ENCODE measurements at regions not wholly inside any gene's neighbourhood (a gene's known extent, or its start where the extent isn't known, plus 50 kb on each side); places are given as distances from the start of the nearest gene placed in this dataset.
A peak's percentile ranks its signal among the peaks of the same experiment; 100 is the strongest.

DNA sequence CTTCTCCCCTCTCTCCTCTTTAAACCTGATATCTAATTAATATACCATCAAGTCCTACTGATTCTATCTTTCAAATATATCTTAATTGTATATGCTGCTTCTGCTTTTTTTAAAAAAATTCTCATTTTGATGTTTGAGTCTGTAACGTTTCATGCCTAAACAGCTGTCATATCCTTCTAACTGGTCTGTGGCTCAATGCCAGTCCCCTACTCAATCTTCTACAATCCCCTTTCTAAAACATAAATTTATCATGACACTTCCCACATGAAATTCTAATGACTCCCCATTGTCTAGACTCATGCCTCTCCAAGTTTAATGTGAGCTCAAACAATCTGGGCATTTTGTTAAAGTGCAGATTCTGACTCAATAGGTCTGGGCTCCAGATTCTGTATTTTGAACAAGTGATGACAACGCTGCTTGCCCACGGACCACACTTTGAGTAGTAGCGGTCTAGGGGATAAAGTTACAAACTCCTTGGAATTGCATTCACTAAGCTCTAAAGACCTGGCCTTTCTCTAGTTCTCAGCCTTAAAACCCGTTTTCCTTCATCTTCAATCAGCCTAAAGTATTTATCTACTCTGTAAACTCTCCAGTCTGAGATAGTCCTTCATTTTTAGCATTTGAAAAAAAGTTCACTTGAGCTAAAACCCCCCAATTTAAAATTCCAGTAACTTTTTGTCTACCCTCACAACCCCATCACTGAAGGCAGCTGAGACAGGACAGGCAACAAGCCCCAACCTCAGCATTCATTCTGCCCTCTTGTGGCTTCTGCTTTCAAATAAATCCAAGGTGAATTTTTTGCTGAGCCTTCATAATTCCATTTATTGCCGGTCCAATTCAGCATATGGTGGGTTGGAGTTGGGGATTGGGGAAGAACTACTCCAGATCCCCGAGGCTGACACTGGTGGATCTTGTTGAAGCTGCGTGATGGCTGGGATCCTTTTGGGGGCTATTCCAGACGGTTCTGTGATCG lies 88.1 kb upstream of the THRB start:
- TF ChIP-seq, protein P1, sequence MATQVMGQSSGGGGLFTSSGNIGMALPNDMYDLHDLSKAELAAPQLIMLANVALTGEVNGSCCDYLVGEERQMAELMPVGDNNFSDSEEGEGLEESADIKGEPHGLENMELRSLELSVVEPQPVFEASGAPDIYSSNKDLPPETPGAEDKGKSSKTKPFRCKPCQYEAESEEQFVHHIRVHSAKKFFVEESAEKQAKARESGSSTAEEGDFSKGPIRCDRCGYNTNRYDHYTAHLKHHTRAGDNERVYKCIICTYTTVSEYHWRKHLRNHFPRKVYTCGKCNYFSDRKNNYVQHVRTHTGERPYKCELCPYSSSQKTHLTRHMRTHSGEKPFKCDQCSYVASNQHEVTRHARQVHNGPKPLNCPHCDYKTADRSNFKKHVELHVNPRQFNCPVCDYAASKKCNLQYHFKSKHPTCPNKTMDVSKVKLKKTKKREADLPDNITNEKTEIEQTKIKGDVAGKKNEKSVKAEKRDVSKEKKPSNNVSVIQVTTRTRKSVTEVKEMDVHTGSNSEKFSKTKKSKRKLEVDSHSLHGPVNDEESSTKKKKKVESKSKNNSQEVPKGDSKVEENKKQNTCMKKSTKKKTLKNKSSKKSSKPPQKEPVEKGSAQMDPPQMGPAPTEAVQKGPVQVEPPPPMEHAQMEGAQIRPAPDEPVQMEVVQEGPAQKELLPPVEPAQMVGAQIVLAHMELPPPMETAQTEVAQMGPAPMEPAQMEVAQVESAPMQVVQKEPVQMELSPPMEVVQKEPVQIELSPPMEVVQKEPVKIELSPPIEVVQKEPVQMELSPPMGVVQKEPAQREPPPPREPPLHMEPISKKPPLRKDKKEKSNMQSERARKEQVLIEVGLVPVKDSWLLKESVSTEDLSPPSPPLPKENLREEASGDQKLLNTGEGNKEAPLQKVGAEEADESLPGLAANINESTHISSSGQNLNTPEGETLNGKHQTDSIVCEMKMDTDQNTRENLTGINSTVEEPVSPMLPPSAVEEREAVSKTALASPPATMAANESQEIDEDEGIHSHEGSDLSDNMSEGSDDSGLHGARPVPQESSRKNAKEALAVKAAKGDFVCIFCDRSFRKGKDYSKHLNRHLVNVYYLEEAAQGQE (IDR thresholded peaks at IDR 0.05) = no peak
- TF ChIP-seq, protein P2, sequence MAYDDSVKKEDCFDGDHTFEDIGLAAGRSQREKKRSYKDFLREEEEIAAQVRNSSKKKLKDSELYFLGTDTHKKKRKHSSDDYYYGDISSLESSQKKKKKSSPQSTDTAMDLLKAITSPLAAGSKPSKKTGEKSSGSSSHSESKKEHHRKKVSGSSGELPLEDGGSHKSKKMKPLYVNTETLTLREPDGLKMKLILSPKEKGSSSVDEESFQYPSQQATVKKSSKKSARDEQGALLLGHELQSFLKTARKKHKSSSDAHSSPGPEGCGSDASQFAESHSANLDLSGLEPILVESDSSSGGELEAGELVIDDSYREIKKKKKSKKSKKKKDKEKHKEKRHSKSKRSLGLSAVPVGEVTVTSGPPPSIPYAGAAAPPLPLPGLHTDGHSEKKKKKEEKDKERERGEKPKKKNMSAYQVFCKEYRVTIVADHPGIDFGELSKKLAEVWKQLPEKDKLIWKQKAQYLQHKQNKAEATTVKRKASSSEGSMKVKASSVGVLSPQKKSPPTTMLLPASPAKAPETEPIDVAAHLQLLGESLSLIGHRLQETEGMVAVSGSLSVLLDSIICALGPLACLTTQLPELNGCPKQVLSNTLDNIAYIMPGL (CRISPR knock-in tag; IDR thresholded peaks at IDR 0.05; ENCODE audit: borderline replicate concordance) = no peak
- TF ChIP-seq JUNB (IDR thresholded peaks at IDR 0.05) (no peak), POLR2A (IDR thresholded peaks at IDR 0.05; ENCODE audit: low read length) (no peak), NR3C1 (IDR thresholded peaks at IDR 0.05) (no peak)
- TF ChIP-seq, protein P3, sequence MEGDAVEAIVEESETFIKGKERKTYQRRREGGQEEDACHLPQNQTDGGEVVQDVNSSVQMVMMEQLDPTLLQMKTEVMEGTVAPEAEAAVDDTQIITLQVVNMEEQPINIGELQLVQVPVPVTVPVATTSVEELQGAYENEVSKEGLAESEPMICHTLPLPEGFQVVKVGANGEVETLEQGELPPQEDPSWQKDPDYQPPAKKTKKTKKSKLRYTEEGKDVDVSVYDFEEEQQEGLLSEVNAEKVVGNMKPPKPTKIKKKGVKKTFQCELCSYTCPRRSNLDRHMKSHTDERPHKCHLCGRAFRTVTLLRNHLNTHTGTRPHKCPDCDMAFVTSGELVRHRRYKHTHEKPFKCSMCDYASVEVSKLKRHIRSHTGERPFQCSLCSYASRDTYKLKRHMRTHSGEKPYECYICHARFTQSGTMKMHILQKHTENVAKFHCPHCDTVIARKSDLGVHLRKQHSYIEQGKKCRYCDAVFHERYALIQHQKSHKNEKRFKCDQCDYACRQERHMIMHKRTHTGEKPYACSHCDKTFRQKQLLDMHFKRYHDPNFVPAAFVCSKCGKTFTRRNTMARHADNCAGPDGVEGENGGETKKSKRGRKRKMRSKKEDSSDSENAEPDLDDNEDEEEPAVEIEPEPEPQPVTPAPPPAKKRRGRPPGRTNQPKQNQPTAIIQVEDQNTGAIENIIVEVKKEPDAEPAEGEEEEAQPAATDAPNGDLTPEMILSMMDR (IDR thresholded peaks at IDR 0.05) = peak; percentile 35; the same call in 2 of the 3 replicates
- TF ChIP-seq, protein P4, sequence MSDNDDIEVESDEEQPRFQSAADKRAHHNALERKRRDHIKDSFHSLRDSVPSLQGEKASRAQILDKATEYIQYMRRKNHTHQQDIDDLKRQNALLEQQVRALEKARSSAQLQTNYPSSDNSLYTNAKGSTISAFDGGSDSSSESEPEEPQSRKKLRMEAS (IDR thresholded peaks at IDR 0.05) = no peak
